Pancreas (tissue), 10 donors: ENCODE measurements at regions not wholly inside any gene's neighbourhood (a gene's known extent, or its start where the extent isn't known, plus 50 kb on each side); places are given as distances from the start of the nearest gene placed in this dataset.

Source experiments
- ATAC-seq, 4 donors: fragments of 200-7000 bp; cut with Tn5 transposase; one replicate each; pipeline versions ENCODE4 v1.8.0 to v1.9.1; 2020; ENCODE audit warnings: mild to moderate bottlenecking in 4 of 4, moderate library complexity in 4 of 4
- DNase-seq, 6 donors: peaks; one replicate each; pipeline ENCODE4 v3.0.0-alpha.2; 2020
- FAIRE-seq: peaks from 2 replicates; lab custom pipeline; 2012; peaks lifted over from hg19 to GRCh38; lab: Jason Lieb, UNC
- H3K27ac ChIP-seq, 4 donors: fragments of 200-600 bp; sonication (generic); 1 replicate in 3 of 4; 2 replicates in 1 of 4; pipeline versions ENCODE4 v1.5.0 to v1.8.0; 2020
- H3K27me3 ChIP-seq, 4 donors: fragments of 200-600 bp; one replicate each; pipeline ENCODE4 v1.8.0; 2021
- H3K36me3 ChIP-seq, 3 donors: fragments of 200-600 bp; sonication (generic) in 1 of 3; one replicate each; pipeline versions ENCODE4 v1.5.0 to v1.8.0; 2020 to 2021
- H3K4me1 ChIP-seq, 3 donors: fragments of 200-600 bp; one replicate each; pipeline ENCODE4 v1.8.0; 2021
- H3K4me3 ChIP-seq, 4 donors: fragments of 200-600 bp; sonication (generic) in 2 of 4; one replicate each; pipeline versions ENCODE4 v1.5.0 to v1.8.0; 2020 to 2021
- H3K9me3 ChIP-seq, 4 donors: fragments of 200-600 bp; one replicate each; pipeline ENCODE4 v1.8.0; 2021
- WGBS, 2 donors: extraction: QIAGEN DNeasy Blood & Tissue Kit; methylation state at CpG; one replicate each; pipeline ENCODE4 v1.1.7; 2013; 5-methylcytosine and 5-hydroxymethylcytosine counted together
- intact Hi-C, 3 donors: fragments of 100-400 bp; cut with DNase I; formaldehyde crosslinking; loops; one replicate each; pipeline versions ENCODE4 v1.11.1 to v1.14.2; 2022
- TF ChIP-seq, protein P1 (sequence below), 4 donors: fragments of 200-600 bp; sonication (generic) in 3 of 4; IDR thresholded peaks; one replicate each; pipeline versions ENCODE4 v1.5.0 to v1.8.0; 2021; ENCODE audit warnings: antibody characterized with exemption in 4 of 4
- donor health status: healthy with polysubstance abuse.
- donor health status: DM: no; HTN: no; CAD: no; lungs with moderate emphysema.
- donor health status: DM: no; HTN: no; CAD: no.
- donor health status: control.
- donor health status: control.
- donor health status: Bipolar disorder and iron deficiency.
- donor health status: DM: yes; HTN: yes; CAD: no.
- donor health status: DM: no; HTN: no; CAD: no.
- donor health status: DM: no; HTN: no; CAD: no.
- donor health status: DM: yes; HTN: yes; CAD: no.

DNA sequence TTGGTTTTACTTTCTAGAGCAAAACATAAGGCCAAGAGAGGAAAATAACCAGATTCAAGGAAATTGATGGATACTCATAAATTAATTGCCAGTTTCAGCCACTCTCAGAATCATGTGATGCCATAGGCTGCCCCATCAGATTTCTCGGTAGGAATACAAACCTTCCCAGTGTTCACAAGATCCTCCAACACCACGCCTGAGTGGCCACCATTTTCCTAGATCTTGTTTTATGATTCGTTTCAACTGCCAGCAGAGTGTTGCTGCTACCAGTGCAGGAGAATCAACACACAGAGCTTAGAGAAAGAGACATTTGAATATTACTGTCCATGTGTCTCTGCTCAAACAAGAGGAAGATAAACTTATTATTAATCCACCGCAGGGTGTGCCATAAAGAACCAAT lies 434.2 kb upstream of the CDH4 start:
- 61 to 66% methylated on average over 4 of the region's 4 CpGs for WGBS, 2 donors
- intact Hi-C loops, result no loop called here
- Histone ChIP-seq H3K4me3 (no peak overlapping the region), H3K4me1 (no peaks in the 10 kb centered on the region), H3K9me3 (no peaks in the 10 kb centered on the region), H3K36me3 (no peaks in the 10 kb centered on the region), H3K27ac (no peak overlapping the region), H3K27me3 (no peaks in the 10 kb centered on the region)
- TF ChIP-seq, protein P1, sequence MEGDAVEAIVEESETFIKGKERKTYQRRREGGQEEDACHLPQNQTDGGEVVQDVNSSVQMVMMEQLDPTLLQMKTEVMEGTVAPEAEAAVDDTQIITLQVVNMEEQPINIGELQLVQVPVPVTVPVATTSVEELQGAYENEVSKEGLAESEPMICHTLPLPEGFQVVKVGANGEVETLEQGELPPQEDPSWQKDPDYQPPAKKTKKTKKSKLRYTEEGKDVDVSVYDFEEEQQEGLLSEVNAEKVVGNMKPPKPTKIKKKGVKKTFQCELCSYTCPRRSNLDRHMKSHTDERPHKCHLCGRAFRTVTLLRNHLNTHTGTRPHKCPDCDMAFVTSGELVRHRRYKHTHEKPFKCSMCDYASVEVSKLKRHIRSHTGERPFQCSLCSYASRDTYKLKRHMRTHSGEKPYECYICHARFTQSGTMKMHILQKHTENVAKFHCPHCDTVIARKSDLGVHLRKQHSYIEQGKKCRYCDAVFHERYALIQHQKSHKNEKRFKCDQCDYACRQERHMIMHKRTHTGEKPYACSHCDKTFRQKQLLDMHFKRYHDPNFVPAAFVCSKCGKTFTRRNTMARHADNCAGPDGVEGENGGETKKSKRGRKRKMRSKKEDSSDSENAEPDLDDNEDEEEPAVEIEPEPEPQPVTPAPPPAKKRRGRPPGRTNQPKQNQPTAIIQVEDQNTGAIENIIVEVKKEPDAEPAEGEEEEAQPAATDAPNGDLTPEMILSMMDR (IDR thresholded peaks at IDR 0.05), result no peak
- DNase-seq (no peak), FAIRE-seq (no peak), ATAC-seq (no peak)

- FAIRE-seq, result no peak
Measured at GRCh38 chr20:60819511-60819910, 432.6 kb upstream of the CDH4 start.

DNA sequence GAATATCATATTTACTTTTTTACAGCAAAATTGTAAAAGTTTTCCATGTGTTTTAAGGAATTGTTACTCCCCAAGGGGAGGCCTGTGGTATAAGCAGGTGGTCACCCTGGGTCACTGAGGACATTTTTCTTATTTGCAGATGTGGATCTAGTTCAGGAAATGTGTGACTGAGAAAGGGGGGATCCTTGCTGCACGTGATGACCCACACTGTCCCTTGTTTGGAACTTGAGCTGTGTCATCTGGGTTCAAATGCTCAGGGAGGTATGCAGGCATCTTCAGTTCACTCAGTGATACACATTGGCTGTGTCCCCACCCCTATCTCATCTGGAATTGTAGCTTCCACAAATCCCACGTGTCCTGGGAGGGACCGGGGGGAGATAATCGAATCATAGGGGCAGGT lies 431.9 kb upstream of the CDH4 start:
- intact Hi-C loops, result no loop called here
- FAIRE-seq, result no peak

More at GRCh38 chr20:60819511-60819910, 432.6 kb upstream of the CDH4 start:
- Histone ChIP-seq H3K4me1 (no peaks in the 10 kb centered on the region), H3K4me3 (no peak overlapping the region), H3K36me3 (no peaks in the 10 kb centered on the region), H3K27ac (no peak overlapping the region), H3K9me3 (no peaks in the 10 kb centered on the region), H3K27me3 (no peaks in the 10 kb centered on the region)
- 31 to 36% methylated on average over 5 of the region's 5 CpGs for WGBS, 2 donors
- DNase-seq (no peak), ATAC-seq (no peak)
- intact Hi-C loops, result no loop called here
- TF ChIP-seq, protein P1 (IDR thresholded peaks at IDR 0.05), result no peak

DNA sequence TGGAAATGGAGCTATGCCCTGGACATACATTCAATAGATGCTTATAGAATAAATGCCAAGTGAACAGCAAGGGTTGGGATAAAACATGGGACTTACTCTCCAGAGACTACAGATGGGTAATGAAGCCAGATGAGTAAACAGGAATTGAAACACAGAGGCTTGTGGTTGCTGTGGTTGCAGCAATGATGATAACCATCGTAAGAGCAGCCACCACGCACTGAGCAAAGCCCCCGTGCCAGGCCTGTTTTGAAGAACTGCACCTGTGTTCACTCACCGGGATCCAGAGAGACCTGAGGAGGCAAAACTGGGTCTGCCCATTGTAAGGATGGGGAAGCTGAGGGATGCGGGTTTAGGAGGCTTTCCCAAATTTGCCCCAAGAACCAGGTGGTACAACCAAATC lies 431.1 kb upstream of the CDH4 start:
- no peaks in the 10 kb centered on the region for H3K9me3 ChIP-seq
- H3K4me3 ChIP-seq, result no peak overlapping the region
- FAIRE-seq, result no peak
- H3K27ac ChIP-seq, result no peak overlapping the region
- TF ChIP-seq, protein P1 (IDR thresholded peaks at IDR 0.05), result no peak
- H3K36me3 ChIP-seq, result no peaks in the 10 kb centered on the region
- intact Hi-C loops, result no loop called here
- no peaks in the 10 kb centered on the region for H3K27me3 ChIP-seq
- DNase-seq, result no peak
- 44 to 61% methylated on average over 5 of the region's 5 CpGs for WGBS, 2 donors
- no peaks in the 10 kb centered on the region for H3K4me1 ChIP-seq
- no peak for ATAC-seq

More for the DNA sequence above, 431.9 kb upstream of the CDH4 start:
- TF ChIP-seq, protein P1 (IDR thresholded peaks at IDR 0.05), result no peak
- Histone ChIP-seq H3K4me3 (no peak overlapping the region), H3K27me3 (no peaks in the 10 kb centered on the region), H3K9me3 (no peaks in the 10 kb centered on the region), H3K27ac (no peak overlapping the region), H3K4me1 (no peaks in the 10 kb centered on the region), H3K36me3 (no peaks in the 10 kb centered on the region)
- ATAC-seq (no peak), DNase-seq (no peak)
- 48 to 57% methylated on average over 4 of the region's 4 CpGs for WGBS, 2 donors

DNA sequence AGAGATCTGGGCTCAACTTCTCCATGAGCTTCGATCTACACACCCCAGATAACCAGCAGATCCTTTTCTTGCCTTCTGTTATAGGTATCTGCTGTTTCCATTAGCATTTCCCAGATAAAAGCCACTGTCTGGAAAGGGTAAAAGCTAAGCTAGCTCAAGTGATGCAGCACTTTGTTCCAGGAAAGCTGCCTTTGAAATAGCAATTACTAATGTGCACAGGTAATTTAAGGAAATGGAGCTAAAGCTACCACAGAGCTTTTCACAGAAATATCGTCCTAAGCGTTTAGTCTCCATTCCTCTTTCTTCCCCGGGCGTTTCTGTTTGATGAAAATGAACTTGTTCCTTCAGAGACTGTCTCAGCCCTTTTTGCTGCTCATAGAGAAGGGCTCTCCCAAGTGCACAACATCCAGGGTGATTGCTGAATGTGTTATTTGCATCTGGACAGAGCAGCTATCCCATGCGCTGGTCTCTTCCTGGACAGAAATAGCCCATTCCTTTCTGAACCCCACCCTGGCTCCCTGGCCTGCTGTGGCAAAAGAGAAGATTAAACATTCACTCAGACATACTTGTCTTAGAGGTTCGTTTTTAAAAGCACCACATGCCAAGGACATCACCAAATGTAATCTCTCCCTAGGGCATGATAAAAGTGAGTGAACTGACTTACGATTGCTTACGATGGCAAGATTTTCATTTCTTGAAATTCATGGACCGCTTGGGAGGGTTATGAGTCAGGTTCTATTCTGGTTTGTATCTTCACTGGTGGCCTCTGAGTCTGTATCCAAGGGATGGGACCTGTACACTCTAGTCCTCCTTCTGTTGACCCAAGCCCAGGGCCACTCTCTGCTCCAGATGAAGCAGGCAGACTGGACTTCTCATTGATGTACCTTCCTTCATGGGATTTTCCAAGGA lies 429.1 kb upstream of the CDH4 start:
- H3K4me1 ChIP-seq, result no peaks in the 10 kb centered on the region
- H3K4me3 ChIP-seq, result no peak overlapping the region
- no peak overlapping the region for H3K27ac ChIP-seq
- intact Hi-C loops, result no loop called here
- ATAC-seq (no peak), DNase-seq (no peak), FAIRE-seq (no peak)
- H3K27me3 ChIP-seq, result no peaks in the 10 kb centered on the region
- H3K9me3 ChIP-seq, result no peaks in the 10 kb centered on the region
- no peaks in the 10 kb centered on the region for H3K36me3 ChIP-seq
- 48 to 58% methylated on average over 10 of the region's 10 CpGs for WGBS, 2 donors
- TF ChIP-seq, protein P1 (IDR thresholded peaks at IDR 0.05), result no peak
